ENCODE measurements at regions not wholly inside any gene's neighbourhood (a gene's known extent, or its start where the extent isn't known, plus 50 kb on each side); places are given as distances from the start of the nearest gene placed in this dataset.
A peak's percentile ranks its signal among the peaks of the same experiment; 100 is the strongest.

DNA sequence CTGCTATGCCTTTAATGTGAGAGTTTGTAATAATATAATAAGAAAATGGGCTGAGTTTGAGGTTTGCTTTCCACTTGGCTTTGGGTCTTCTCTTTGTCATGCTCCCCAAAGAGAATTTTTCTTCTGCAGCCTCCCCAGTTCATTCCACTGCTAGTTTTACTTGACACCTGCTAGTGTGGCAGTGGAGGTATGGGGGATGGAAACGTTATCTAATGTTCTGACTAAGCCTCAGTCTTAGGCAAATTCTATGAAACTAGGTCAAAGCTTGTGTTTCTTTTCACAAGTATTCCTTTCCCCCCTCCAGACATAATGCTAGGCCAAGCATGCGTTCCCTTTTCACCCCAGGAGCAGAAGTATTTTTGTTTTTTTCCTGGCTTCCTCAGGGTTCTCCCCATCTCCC is 67.5 kb downstream of the PPP1R2C start:
- no peak overlapping the region for H2AFZ ChIP-seq (ENCODE audit: low read length)
- H3K27ac ChIP-seq (ENCODE audit: low read depth, low read length), result no peak overlapping the region
- no peaks in the 10 kb centered on the region for H4K20me1 ChIP-seq (ENCODE audit: insufficient read depth, low read length)
- DNase-seq (ENCODE audit: insufficient read length, low spot score, missing footprints), result no peak
- H3K9me3 ChIP-seq (ENCODE audit: low read depth, low read length), result no peaks in the 10 kb centered on the region
- H3K36me3 ChIP-seq (ENCODE audit: insufficient read depth, low read length), result no peaks in the 10 kb centered on the region
- H3K27me3 ChIP-seq (ENCODE audit: insufficient read depth, low read length), result no peaks in the 10 kb centered on the region
- TF ChIP-seq, protein P1, sequence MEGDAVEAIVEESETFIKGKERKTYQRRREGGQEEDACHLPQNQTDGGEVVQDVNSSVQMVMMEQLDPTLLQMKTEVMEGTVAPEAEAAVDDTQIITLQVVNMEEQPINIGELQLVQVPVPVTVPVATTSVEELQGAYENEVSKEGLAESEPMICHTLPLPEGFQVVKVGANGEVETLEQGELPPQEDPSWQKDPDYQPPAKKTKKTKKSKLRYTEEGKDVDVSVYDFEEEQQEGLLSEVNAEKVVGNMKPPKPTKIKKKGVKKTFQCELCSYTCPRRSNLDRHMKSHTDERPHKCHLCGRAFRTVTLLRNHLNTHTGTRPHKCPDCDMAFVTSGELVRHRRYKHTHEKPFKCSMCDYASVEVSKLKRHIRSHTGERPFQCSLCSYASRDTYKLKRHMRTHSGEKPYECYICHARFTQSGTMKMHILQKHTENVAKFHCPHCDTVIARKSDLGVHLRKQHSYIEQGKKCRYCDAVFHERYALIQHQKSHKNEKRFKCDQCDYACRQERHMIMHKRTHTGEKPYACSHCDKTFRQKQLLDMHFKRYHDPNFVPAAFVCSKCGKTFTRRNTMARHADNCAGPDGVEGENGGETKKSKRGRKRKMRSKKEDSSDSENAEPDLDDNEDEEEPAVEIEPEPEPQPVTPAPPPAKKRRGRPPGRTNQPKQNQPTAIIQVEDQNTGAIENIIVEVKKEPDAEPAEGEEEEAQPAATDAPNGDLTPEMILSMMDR (IDR thresholded peaks at IDR 0.05; ENCODE audit: extremely low read depth, low read depth, low read length), result no peak
- no peak overlapping the region for H3K4me2 ChIP-seq (ENCODE audit: insufficient read depth, low read length)
- no peaks in the 10 kb centered on the region for H3K79me2 ChIP-seq (ENCODE audit: insufficient read depth, low read length)
- no peaks in the 10 kb centered on the region for H3K4me1 ChIP-seq (ENCODE audit: insufficient read depth, low read length)
- H3K4me3 ChIP-seq (ENCODE audit: insufficient read depth, low read length), result no peak overlapping the region

DNA sequence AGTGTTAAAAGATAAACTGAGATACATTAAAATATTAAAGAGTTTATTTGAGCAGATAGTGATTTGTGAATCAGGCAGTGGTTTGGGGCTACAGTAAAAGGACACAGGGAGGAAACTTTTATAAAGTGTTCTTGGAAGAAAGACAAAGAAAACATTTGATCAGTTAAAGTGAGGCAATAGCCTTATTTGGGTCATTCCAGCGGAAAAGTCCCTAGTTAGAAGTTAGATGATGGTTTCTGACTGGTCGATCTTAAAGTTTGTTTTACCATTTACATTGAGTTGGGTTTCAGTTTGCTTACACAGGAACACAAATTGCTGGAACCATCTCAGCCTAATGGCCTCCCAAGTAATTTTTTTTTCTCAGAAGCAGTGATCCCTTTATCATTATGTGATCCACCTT is 69.7 kb downstream of the PPP1R2C start:
- Histone ChIP-seq H3K79me2 (ENCODE audit: insufficient read depth, low read length) (no peaks in the 10 kb centered on the region), H3K27me3 (ENCODE audit: insufficient read depth, low read length) (no peaks in the 10 kb centered on the region), H2AFZ (ENCODE audit: low read length) (no peak overlapping the region), H3K9me3 (ENCODE audit: low read depth, low read length) (no peaks in the 10 kb centered on the region), H3K27ac (ENCODE audit: low read depth, low read length) (no peak overlapping the region), H4K20me1 (ENCODE audit: insufficient read depth, low read length) (no peaks in the 10 kb centered on the region), H3K4me1 (ENCODE audit: insufficient read depth, low read length) (peaks cover 8% of the 10 kb centered on the region), H3K4me2 (ENCODE audit: insufficient read depth, low read length) (peak overlapping the region; percentile 29), H3K4me3 (ENCODE audit: insufficient read depth, low read length) (no peak overlapping the region), H3K36me3 (ENCODE audit: insufficient read depth, low read length) (no peaks in the 10 kb centered on the region)
- TF ChIP-seq, protein P1 (IDR thresholded peaks at IDR 0.05; ENCODE audit: extremely low read depth, low read depth, low read length), result no peak
- DNase-seq (ENCODE audit: insufficient read length, low spot score, missing footprints), result no peak

- no peak overlapping the region for H3K4me3 ChIP-seq (ENCODE audit: insufficient read depth, low read length)
- no peaks in the 10 kb centered on the region for H3K36me3 ChIP-seq (ENCODE audit: insufficient read depth, low read length)
- H4K20me1 ChIP-seq (ENCODE audit: insufficient read depth, low read length), result no peaks in the 10 kb centered on the region
- no peak overlapping the region for H3K4me2 ChIP-seq (ENCODE audit: insufficient read depth, low read length)
- no peak for DNase-seq (ENCODE audit: insufficient read length, low spot score, missing footprints)
- no peaks in the 10 kb centered on the region for H3K9me3 ChIP-seq (ENCODE audit: low read depth, low read length)
- H3K4me1 ChIP-seq (ENCODE audit: insufficient read depth, low read length), result peaks cover 8% of the 10 kb centered on the region
- TF ChIP-seq, protein P1 (IDR thresholded peaks at IDR 0.05; ENCODE audit: extremely low read depth, low read depth, low read length), result no peak
- H3K27me3 ChIP-seq (ENCODE audit: insufficient read depth, low read length), result no peaks in the 10 kb centered on the region
- H3K79me2 ChIP-seq (ENCODE audit: insufficient read depth, low read length), result no peaks in the 10 kb centered on the region
- no peak overlapping the region for H2AFZ ChIP-seq (ENCODE audit: low read length)
- H3K27ac ChIP-seq (ENCODE audit: low read depth, low read length), result no peak overlapping the region
These were observed 70.2 kb downstream of the PPP1R2C start for GRCh38 chrX:42707742-42708141.

DNA sequence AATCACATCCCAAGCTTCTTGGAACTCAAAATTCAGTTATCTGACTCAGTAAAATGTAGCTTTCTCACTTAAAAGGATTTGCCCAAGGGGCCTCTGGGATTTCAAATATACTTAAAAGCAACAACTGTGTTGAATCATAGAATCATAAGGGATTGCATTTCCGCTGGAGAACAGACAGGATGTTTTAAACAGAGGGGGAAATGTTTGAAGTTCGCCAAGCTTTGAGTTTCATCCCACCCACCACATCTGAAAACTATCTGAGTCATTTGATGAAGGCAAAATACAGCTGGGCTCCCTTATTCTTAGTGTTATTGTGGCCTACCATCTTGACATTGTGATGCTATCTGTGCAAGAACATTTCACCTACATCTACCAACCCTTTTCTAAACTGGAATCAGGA is 73.5 kb downstream of the PPP1R2C start:
- peak; percentile 49 for DNase-seq (ENCODE audit: insufficient read length, low spot score, missing footprints)
- Histone ChIP-seq H3K9me3 (ENCODE audit: low read depth, low read length) (no peaks in the 10 kb centered on the region), H3K27me3 (ENCODE audit: insufficient read depth, low read length) (peaks cover 2% of the 10 kb centered on the region), H3K4me3 (ENCODE audit: insufficient read depth, low read length) (no peak overlapping the region), H3K27ac (ENCODE audit: low read depth, low read length) (peak overlapping the region; percentile 20), H3K4me2 (ENCODE audit: insufficient read depth, low read length) (no peak overlapping the region), H4K20me1 (ENCODE audit: insufficient read depth, low read length) (no peaks in the 10 kb centered on the region), H3K79me2 (ENCODE audit: insufficient read depth, low read length) (no peaks in the 10 kb centered on the region), H2AFZ (ENCODE audit: low read length) (no peak overlapping the region), H3K36me3 (ENCODE audit: insufficient read depth, low read length) (no peaks in the 10 kb centered on the region), H3K4me1 (ENCODE audit: insufficient read depth, low read length) (peaks cover 8% of the 10 kb centered on the region)
- TF ChIP-seq, protein P1 (IDR thresholded peaks at IDR 0.05; ENCODE audit: extremely low read depth, low read depth, low read length), result no peak

Measured in osteoblast (primary cell).